Endothelial cell of umbilical vein (primary cell): ENCODE measurements at regions not wholly inside any gene's neighbourhood (a gene's known extent, or its start where the extent isn't known, plus 50 kb on each side); places are given as distances from the start of the nearest gene placed in this dataset.

ENCODE experiments used
- BruUV-seq: library from RNA; stranded (reverse); fragments of 400-500 nt; replicated peaks from 2 replicates; lab custom pipeline; 2021; lab: Mats Ljungman, UMichigan
- CTCF ChIA-PET: fragments of 300-600, 350-600 bp; sonication (Branson Sonifier 250); formaldehyde crosslinking; loops from one replicate; lab custom pipeline; 2021; ENCODE audit warnings: antibody characterized with exemption, inconsistent platforms; lab: Charles Lee
- POLR2A ChIA-PET: fragments of 300-600, 350-600 bp; sonication (Branson Sonifier 250); formaldehyde crosslinking; loops from one replicate; lab custom pipeline; 2021; ENCODE audit warnings: antibody characterized with exemption, inconsistent platforms; lab: Charles Lee
- DNase-seq: peaks from one replicate; pipeline ENCODE4 v3.0.0-alpha.2; 2011; ENCODE audit warnings: low read depth, low spot score
- FAIRE-seq: peaks from 2 replicates; lab custom pipeline; 2011; peaks lifted over from hg19 to GRCh38; lab: Jason Lieb, UNC
- H2AFZ ChIP-seq: 2 replicates; pipeline ENCODE4 v1.6.0; 2012; ENCODE audit warnings: low read depth, low read length, control low read depth, inconsistent platforms
- H3K27ac ChIP-seq: 2 replicates; pipeline ENCODE4 v1.5.1; 2011; ENCODE audit warnings: low read depth, mild to moderate bottlenecking, control low read depth, low read length, moderate library complexity; ENCODE audit not compliant: insufficient read depth
- H3K27me3 ChIP-seq, 2 experiments: 2 replicates each; pipeline versions ENCODE4 v1.6.0 to v1.6.1; 2011; ENCODE audit warnings: low read length in 2 of 2, mixed read lengths in 1 of 2; ENCODE audit not compliant: control insufficient read depth in 2 of 2, insufficient read depth in 2 of 2
- H3K36me3 ChIP-seq, 2 experiments: 2 replicates in 1 of 2; 3 replicates in 1 of 2; pipeline ENCODE4 v1.5.1; 2011; ENCODE audit warnings: low read length in 2 of 2, mild to moderate bottlenecking in 1 of 2, moderate library complexity in 1 of 2; ENCODE audit not compliant: control insufficient read depth in 2 of 2, insufficient read depth in 2 of 2; ENCODE audit errors: extremely low read depth in 1 of 2
- H3K4me1 ChIP-seq: 3 replicates; pipeline ENCODE4 v1.5.1; 2011; ENCODE audit warnings: mild to moderate bottlenecking, low read length; ENCODE audit not compliant: control insufficient read depth, insufficient read depth; ENCODE audit errors: extremely low read depth
- H3K4me2 ChIP-seq: 2 replicates; pipeline ENCODE4 v1.6.1; 2011; ENCODE audit warnings: low read length, control low read depth, mixed read lengths; ENCODE audit not compliant: insufficient read depth
- H3K4me3 ChIP-seq, 3 experiments: fragments of 200-600 bp in 1 of 3; sonication (generic), shearing (Covaris generic) in 1 of 3; replicated peaks in 1 of 3; 2 replicates each; pipeline ENCODE4 v1.5.1; 2011 to 2016; ENCODE audit warnings: control low read depth in 3 of 3, low read length in 3 of 3, mild to moderate bottlenecking in 2 of 3, inconsistent platforms in 1 of 3, low read depth in 1 of 3, moderate library complexity in 1 of 3; ENCODE audit not compliant: insufficient read depth in 1 of 3
- H3K79me2 ChIP-seq: 2 replicates; pipeline ENCODE4 v1.6.0; 2012; ENCODE audit warnings: low read length, inconsistent platforms; ENCODE audit not compliant: control insufficient read depth, insufficient read depth
- H3K9ac ChIP-seq: replicated peaks from 2 replicates; pipeline ENCODE3; 2011; ENCODE audit warnings: low read length, control low read depth; ENCODE audit not compliant: insufficient read depth; ENCODE audit errors: extremely low read depth
- H3K9me1 ChIP-seq: replicated peaks from 3 replicates; pipeline ENCODE4 v1.6.0; 2011; ENCODE audit warnings: mild to moderate bottlenecking, low read length; ENCODE audit not compliant: control insufficient read depth, insufficient read depth; ENCODE audit errors: extremely low read depth
- H3K9me3 ChIP-seq: replicated peaks from 2 replicates; pipeline ENCODE4 v1.5.1; 2012; ENCODE audit warnings: low read length, inconsistent platforms; ENCODE audit not compliant: control insufficient read depth, insufficient read depth
- H4K20me1 ChIP-seq: replicated peaks from 2 replicates; pipeline ENCODE3; 2011; ENCODE audit warnings: mild to moderate bottlenecking, low read length; ENCODE audit not compliant: control insufficient read depth, insufficient read depth; ENCODE audit errors: extremely low read depth
- EZH2 ChIP-seq: IDR thresholded peaks from 2 replicates; pipeline ENCODE4 v1.6.1; 2012; ENCODE audit warnings: borderline replicate concordance, low read depth, mild to moderate bottlenecking, moderate library complexity, low read length, inconsistent platforms; ENCODE audit not compliant: severe bottlenecking
- FOS ChIP-seq: IDR thresholded peaks from 2 replicates; pipeline ENCODE4 v1.6.1; 2011; ENCODE audit warnings: mild to moderate bottlenecking, low read length, moderate library complexity, borderline replicate concordance; ENCODE audit not compliant: insufficient read depth
- GATA2 ChIP-seq: IDR thresholded peaks from 2 replicates; pipeline ENCODE4 v1.7.0; 2011; ENCODE audit warnings: low read depth, mild to moderate bottlenecking, moderate library complexity, mixed read lengths, low read length; ENCODE audit not compliant: insufficient read length, insufficient read depth
- JUN ChIP-seq: IDR thresholded peaks from 2 replicates; pipeline ENCODE4 v1.6.1; 2011; ENCODE audit warnings: borderline replicate concordance, low read depth; ENCODE audit not compliant: insufficient read length, insufficient read depth
- MYC ChIP-seq: IDR thresholded peaks from one replicate; pipeline ENCODE4 v1.6.1; 2011; ENCODE audit warnings: mild to moderate bottlenecking, low read depth, low read length
- POLR2A ChIP-seq: IDR thresholded peaks from 2 replicates; pipeline ENCODE4 v1.6.1; 2012; ENCODE audit warnings: low read depth, mild to moderate bottlenecking, control low read depth, low read length
- POLR2AphosphoS5 ChIP-seq: IDR thresholded peaks from 2 replicates; pipeline ENCODE4 v1.6.1; 2012; ENCODE audit warnings: low read depth, mild to moderate bottlenecking, control low read depth, low read length, moderate library complexity; ENCODE audit not compliant: insufficient read depth
- dilution Hi-C: fragments of 300-500 bp; cut with MboI; formaldehyde crosslinking; loops from one replicate; pipeline ENCODE4 v1.15.0; 2019; ENCODE audit warnings: low sequenced_read_pairs; ENCODE audit not compliant: extremely low pct_ligation_motif_present
- intact Hi-C: fragments of 100-400 bp; cut with micrococcal nuclease; formaldehyde crosslinking; loops from one replicate; pipeline ENCODE4 v1.10.0; 2022
- TF ChIP-seq, protein P1 (sequence below), 2 donors: IDR thresholded peaks; 1 replicate in 1 of 2; 2 replicates in 1 of 2; pipeline ENCODE4 v1.5.1; 2011; ENCODE audit warnings: low read length in 2 of 2, mild to moderate bottlenecking in 2 of 2, moderate library complexity in 2 of 2, control low read depth in 1 of 2, inconsistent platforms in 1 of 2, low read depth in 1 of 2; ENCODE audit not compliant: insufficient read depth in 1 of 2; ENCODE audit errors: extremely low read depth in 1 of 2
- TF ChIP-seq, protein P2 (sequence below): IDR thresholded peaks from 2 replicates; pipeline ENCODE4 v1.6.1; 2011; ENCODE audit not compliant: insufficient read depth, insufficient read length

DNA sequence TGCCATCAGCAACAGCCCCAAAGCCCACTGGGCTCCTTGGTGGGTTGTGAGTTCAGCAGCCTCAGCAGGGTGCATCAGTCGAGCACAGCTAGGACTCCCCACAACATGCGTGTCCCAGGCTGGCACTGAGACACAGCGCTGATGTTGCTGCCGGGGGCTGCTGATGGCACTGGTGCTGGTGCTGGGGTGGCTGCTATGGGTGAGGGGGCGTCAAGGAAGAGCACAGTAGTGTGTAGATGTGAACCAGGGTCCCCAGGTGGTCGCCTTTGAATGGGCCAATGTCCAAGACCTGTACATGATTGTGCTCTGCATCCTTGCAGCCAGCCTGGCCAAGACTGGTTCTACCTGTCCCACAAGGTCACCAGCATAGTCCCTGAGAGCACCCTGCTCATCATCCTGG, 121.3 kb upstream of the SERPIND1 start:
- intact Hi-C loops (no loop called here), dilution Hi-C loops (no loop called here)
- Histone ChIP-seq H3K4me1 (peaks cover 9% of the 10 kb centered on the region), H3K4me3 (no peak overlapping the region), H3K27me3 (no peaks in the 10 kb centered on the region), H4K20me1 (no peaks in the 10 kb centered on the region), H3K4me2 (no peak overlapping the region), H3K79me2 (no peaks in the 10 kb centered on the region), H3K9me3 (no peaks in the 10 kb centered on the region), H3K9me1 (no peaks in the 10 kb centered on the region), H3K36me3 (no peaks in the 10 kb centered on the region), H3K27ac (no peak overlapping the region), H3K9ac (no peak overlapping the region), H2AFZ (no peak overlapping the region)
- POLR2A ChIA-PET, result no interaction called here
- TF ChIP-seq, protein P1, sequence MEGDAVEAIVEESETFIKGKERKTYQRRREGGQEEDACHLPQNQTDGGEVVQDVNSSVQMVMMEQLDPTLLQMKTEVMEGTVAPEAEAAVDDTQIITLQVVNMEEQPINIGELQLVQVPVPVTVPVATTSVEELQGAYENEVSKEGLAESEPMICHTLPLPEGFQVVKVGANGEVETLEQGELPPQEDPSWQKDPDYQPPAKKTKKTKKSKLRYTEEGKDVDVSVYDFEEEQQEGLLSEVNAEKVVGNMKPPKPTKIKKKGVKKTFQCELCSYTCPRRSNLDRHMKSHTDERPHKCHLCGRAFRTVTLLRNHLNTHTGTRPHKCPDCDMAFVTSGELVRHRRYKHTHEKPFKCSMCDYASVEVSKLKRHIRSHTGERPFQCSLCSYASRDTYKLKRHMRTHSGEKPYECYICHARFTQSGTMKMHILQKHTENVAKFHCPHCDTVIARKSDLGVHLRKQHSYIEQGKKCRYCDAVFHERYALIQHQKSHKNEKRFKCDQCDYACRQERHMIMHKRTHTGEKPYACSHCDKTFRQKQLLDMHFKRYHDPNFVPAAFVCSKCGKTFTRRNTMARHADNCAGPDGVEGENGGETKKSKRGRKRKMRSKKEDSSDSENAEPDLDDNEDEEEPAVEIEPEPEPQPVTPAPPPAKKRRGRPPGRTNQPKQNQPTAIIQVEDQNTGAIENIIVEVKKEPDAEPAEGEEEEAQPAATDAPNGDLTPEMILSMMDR (IDR thresholded peaks at IDR 0.05; ENCODE audit: extremely low read depth in 1 of 2, insufficient read depth in 1 of 2, low read depth in 1 of 2, low read length in 2 of 2), result no peak
- DNase-seq, result no peak
- BruUV-seq, result no TSS peak
- no peak for FAIRE-seq
- CTCF ChIA-PET, result no interaction called here

DNA sequence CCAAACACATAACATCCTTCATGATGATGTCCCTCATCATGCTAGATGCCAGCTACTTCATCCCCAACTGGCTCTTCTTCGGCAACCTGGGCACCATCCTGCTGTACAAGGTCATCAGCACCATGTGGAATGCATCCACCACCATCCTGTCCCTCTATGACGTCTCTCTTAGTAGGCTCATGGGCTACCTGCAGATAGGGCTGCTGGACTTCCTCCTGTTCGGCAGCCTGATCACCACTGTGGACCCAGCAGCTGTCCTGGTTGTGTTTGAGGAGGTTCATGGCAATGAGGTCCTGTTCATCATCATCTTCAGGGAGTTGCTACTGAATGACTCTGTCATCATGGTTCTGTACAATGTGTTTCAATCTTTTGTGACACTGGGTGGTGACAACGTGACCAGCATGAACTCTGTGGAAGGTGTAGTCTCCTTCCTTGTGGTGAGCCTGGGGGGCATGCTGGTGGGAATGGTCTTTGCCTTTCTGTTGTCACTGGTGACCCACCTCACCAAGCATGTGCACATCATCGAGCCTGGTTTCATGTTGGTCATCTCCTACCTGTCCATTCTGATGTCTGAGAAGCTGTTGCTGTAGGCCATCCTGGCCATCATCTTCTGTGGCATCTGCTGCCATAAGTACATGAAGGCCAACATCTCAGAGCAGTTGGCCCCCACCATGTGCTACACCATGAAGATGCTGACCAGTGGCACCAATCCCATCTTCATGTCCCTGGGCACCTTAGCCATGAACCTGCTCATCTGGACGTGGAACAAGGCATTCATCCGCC, 120.7 kb upstream of the SERPIND1 start:
- intact Hi-C loops (no loop called here), dilution Hi-C loops (no loop called here)

More for the DNA sequence above, 120.7 kb upstream of the SERPIND1 start:
- ChIA-PET CTCF (interaction anchor here (1.1 kb wide), 1 partner anchor 11 kb away, joined by 3 read pairs; no protein-coding TSS in a partner anchor), POLR2A (no interaction called here)
- no peak for FAIRE-seq
- no TSS peak for BruUV-seq
- Histone ChIP-seq H3K27me3 (no peaks in the 10 kb centered on the region), H3K9ac (no peak overlapping the region), H2AFZ (no peak overlapping the region), H4K20me1 (no peaks in the 10 kb centered on the region), H3K9me3 (no peaks in the 10 kb centered on the region), H3K79me2 (no peaks in the 10 kb centered on the region), H3K4me1 (peaks cover 9% of the 10 kb centered on the region), H3K4me3 (no peak overlapping the region), H3K9me1 (no peaks in the 10 kb centered on the region), H3K36me3 (no peaks in the 10 kb centered on the region), H3K27ac (no peak overlapping the region), H3K4me2 (no peak overlapping the region)
- no peak for TF ChIP-seq JUN
- no peak for TF ChIP-seq POLR2A
- TF ChIP-seq, protein P1 (IDR thresholded peaks at IDR 0.05; ENCODE audit: extremely low read depth in 1 of 2, insufficient read depth in 1 of 2, low read depth in 1 of 2, low read length in 2 of 2), result no peak
- TF ChIP-seq MYC, result no peak
- TF ChIP-seq, protein P2, sequence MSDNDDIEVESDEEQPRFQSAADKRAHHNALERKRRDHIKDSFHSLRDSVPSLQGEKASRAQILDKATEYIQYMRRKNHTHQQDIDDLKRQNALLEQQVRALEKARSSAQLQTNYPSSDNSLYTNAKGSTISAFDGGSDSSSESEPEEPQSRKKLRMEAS, result no peak
- TF ChIP-seq FOS, result no peak
- TF ChIP-seq POLR2AphosphoS5, result no peak
- no peak for TF ChIP-seq EZH2
- no peak for TF ChIP-seq GATA2
- no peak for DNase-seq
